Esophagus squamous epithelium (tissue), 5 donors: ENCODE measurements at regions not wholly inside any gene's neighbourhood (a gene's known extent, or its start where the extent isn't known, plus 50 kb on each side); places are given as distances from the start of the nearest gene placed in this dataset.

Experiments used
- DNase-seq: peaks from one replicate; lab custom pipeline; 2025; lab: John Stamatoyannopoulos, UW
- H3K27ac ChIP-seq, 4 donors: fragments of 200-600 bp; sonication (generic); one replicate each; pipeline ENCODE4 v1.5.1; 2016 to 2019; ENCODE audit warnings: mild to moderate bottlenecking in 1 of 4
- H3K27me3 ChIP-seq, 4 donors: fragments of 200-600 bp; sonication (generic); 1 replicate in 3 of 4; 2 replicates in 1 of 4; pipeline versions ENCODE4 v1.5.1 to v1.6.0; 2017 to 2021; ENCODE audit warnings: antibody characterized with exemption in 1 of 4
- H3K36me3 ChIP-seq, 3 donors: fragments of 200-600 bp; sonication (generic); one replicate each; pipeline ENCODE4 v1.5.1; 2016 to 2019
- H3K4me1 ChIP-seq, 3 donors: fragments of 200-600 bp; sonication (generic); one replicate each; pipeline ENCODE4 v1.5.1; 2017 to 2019
- H3K4me3 ChIP-seq, 4 donors: fragments of 200-600 bp; sonication (generic); 1 replicate in 3 of 4; 2 replicates in 1 of 4; pipeline ENCODE4 v1.5.1; 2016 to 2019; ENCODE audit warnings: mild to moderate bottlenecking in 2 of 4, moderate library complexity in 1 of 4
- H3K9me3 ChIP-seq, 3 donors: fragments of 200-600 bp; sonication (generic); one replicate each; pipeline ENCODE4 v1.5.1; 2016 to 2019
- CTCF ChIP-seq, 6 experiments: fragments of 450-650 bp in 4 of 6; fragments of 200-600 bp in 2 of 6; sonication (generic) in 2 of 6; IDR thresholded peaks; one replicate each; pipeline ENCODE4 v1.5.1; 2016 to 2019; ENCODE audit warnings: antibody characterized with exemption in 6 of 6, mild to moderate bottlenecking in 4 of 6, moderate library complexity in 4 of 6
- POLR2A ChIP-seq, 4 donors: fragments of 450-650 bp; IDR thresholded peaks; one replicate each; pipeline ENCODE4 v1.6.1; 2017; ENCODE audit warnings: antibody characterized with exemption in 4 of 4, mild to moderate bottlenecking in 4 of 4, moderate library complexity in 3 of 4
- WGBS, 2 donors: methylation state at CpG; one replicate each; pipeline ENCODE4 v1.1.5; 2018; 5-methylcytosine and 5-hydroxymethylcytosine counted together
- intact Hi-C: fragments of 100-400 bp; cut with DNase I; formaldehyde crosslinking; loops from one replicate; pipeline ENCODE4 v1.15.0; 2022
- donor health status: DM: yes; HTN: yes; CAD: no.

GRCh38 chrX:3527811-3528210 is 181.4 kb upstream of the MXRA5 start:
- Histone ChIP-seq H3K9me3 (no peaks in the 10 kb centered on the region), H3K27me3 (no peaks in the 10 kb centered on the region), H3K4me3 (no peak overlapping the region), H3K36me3 (no peaks in the 10 kb centered on the region), H3K4me1 (no peaks in the 10 kb centered on the region), H3K27ac (no peak overlapping the region)
- WGBS, 2 donors: 73 to 100% methylated on average over 2 to 3 of the region's 3 CpGs
- DNase-seq: no peak
- TF ChIP-seq POLR2A (IDR thresholded peaks at IDR 0.05): no peak
- no peak for TF ChIP-seq CTCF (IDR thresholded peaks at IDR 0.05)
- intact Hi-C loops: no loop called here

GRCh38 chrX:3527166-3527565 is 180.7 kb upstream of the MXRA5 start:
- Histone ChIP-seq H3K27ac (no peak overlapping the region), H3K4me3 (no peak overlapping the region), H3K4me1 (no peaks in the 10 kb centered on the region), H3K9me3 (no peaks in the 10 kb centered on the region), H3K36me3 (no peaks in the 10 kb centered on the region), H3K27me3 (no peaks in the 10 kb centered on the region)
- TF ChIP-seq POLR2A (IDR thresholded peaks at IDR 0.05) (no peak), CTCF (IDR thresholded peaks at IDR 0.05) (no peak)
- 49 to 54% methylated on average over 3 of the region's 3 CpGs for WGBS, 2 donors
- no peak for DNase-seq
- intact Hi-C loops: no loop called here

DNA sequence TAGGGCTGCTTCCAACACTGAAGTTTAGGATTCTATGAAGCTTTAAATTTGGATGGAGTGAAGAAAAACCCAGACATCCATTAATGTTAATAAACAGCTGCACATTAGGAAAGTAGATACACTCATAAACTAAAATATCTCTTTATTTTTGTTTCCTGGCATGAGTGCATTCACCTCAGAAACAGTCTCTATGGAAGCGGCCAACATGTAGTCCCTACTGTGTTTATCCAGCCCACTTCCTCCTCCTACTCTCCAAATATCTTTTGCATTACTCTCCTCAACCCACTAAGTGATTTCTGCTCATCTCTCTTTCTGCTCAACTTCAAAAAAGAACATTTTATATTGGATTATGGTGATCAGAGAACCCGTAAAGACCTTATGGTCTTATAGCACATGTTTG is 180.3 kb upstream of the MXRA5 start:
- intact Hi-C loops: no loop called here
- Histone ChIP-seq H3K27me3 (no peaks in the 10 kb centered on the region), H3K36me3 (no peaks in the 10 kb centered on the region), H3K27ac (no peak overlapping the region), H3K4me3 (no peak overlapping the region), H3K9me3 (no peaks in the 10 kb centered on the region), H3K4me1 (no peaks in the 10 kb centered on the region)
- WGBS, 2 donors: 63 to 81% methylated on average over 2 of the region's 2 CpGs
- no peak for DNase-seq
- TF ChIP-seq POLR2A (IDR thresholded peaks at IDR 0.05) (no peak), CTCF (IDR thresholded peaks at IDR 0.05) (no peak)

GRCh38 chrX:3526071-3526470 is 179.6 kb upstream of the MXRA5 start:
- H3K36me3 ChIP-seq: no peaks in the 10 kb centered on the region
- intact Hi-C loops: no loop called here
- H3K27ac ChIP-seq: no peak overlapping the region
- H3K9me3 ChIP-seq: no peaks in the 10 kb centered on the region
- TF ChIP-seq POLR2A (IDR thresholded peaks at IDR 0.05) (no peak), CTCF (IDR thresholded peaks at IDR 0.05) (no peak)
- no peaks in the 10 kb centered on the region for H3K4me1 ChIP-seq
- no peaks in the 10 kb centered on the region for H3K27me3 ChIP-seq
- DNase-seq: no peak
- WGBS, 2 donors: 63 to 67% methylated on average over 1 to 5 of the region's 5 CpGs
- H3K4me3 ChIP-seq: no peak overlapping the region

- no peak overlapping the region for H3K4me3 ChIP-seq
- DNase-seq: no peak
- WGBS, 2 donors: 70 to 73% methylated on average over 4 of the region's 4 CpGs
- intact Hi-C loops: no loop called here
- H3K27me3 ChIP-seq: no peaks in the 10 kb centered on the region
- no peaks in the 10 kb centered on the region for H3K4me1 ChIP-seq
- H3K9me3 ChIP-seq: no peaks in the 10 kb centered on the region
- no peak for TF ChIP-seq POLR2A (IDR thresholded peaks at IDR 0.05)
- TF ChIP-seq CTCF (IDR thresholded peaks at IDR 0.05): no peak
- no peaks in the 10 kb centered on the region for H3K36me3 ChIP-seq
- H3K27ac ChIP-seq: no peak overlapping the region
Observed at GRCh38 chrX:3522101-3522650, 175.7 kb upstream of the MXRA5 start.
